ENCODE measurements at regions not wholly inside any gene's neighbourhood (a gene's known extent, or its start where the extent isn't known, plus 50 kb on each side); places are given as distances from the start of the nearest gene placed in this dataset.

- DNase-seq: no peak
These were observed 119.9 kb downstream of the ETAA1 start for GRCh38 chr2:67516899-67517530.

DNA sequence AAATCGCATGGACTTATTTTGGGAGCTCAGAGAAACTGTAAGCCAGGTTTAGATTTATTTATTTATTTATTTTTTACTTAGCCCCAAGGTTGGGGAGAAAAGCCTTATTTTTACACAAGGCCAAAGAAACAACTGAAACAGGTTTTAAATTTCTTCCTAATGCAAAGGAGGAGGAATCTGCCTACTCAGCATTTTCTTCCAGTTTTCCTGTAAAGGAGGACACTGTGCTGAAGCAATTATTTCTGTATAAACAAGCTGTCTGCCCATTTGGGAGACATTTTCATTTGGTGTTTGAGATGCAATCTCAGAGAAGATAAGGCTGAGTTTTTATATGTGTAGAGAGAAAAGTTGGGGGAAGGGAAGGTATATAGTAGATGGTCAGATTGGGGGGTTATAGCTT, 125.0 kb downstream of the ETAA1 start:
- no peak for DNase-seq

- no peak for DNase-seq
These were observed 127.1 kb downstream of the ETAA1 start for GRCh38 chr2:67524213-67524612.

DNA sequence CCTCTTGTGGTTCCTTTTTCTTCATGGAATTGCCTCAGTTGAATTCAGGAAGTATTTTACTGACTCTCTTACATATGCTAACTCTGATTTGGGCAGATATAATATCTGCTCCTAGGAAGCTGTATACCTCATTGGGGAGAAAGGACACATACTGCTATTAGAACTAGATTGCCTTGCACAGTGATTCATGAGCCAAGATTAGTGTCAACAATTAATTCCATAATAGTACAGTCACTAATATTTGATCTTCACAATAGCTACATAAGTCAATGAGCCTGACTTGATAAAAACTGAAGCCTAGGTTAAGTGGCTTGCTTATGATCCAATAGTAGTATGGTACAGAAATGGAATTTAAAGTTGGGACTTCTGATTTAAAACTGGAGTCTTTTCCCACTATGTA, 127.6 kb downstream of the ETAA1 start:
- DNase-seq: no peak

DNA sequence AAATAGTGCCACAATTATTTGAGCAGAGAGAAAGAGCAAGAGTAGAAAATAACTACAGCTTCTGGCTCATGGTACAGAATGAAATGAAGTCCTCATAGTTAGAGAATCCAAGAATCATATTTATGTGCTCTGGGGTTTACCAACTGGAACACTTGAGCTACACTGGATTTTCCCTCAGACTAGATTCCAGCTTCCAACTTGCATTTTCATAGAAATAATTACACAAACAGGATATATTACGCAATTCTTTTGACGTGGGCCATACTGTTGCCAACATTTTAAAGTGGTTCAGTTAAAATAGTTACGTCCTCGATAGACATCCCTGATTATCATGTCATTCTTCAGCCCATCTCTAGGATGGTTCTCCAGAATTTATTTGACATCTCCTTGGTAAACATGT, 129.2 kb downstream of the ETAA1 start:
- peak; percentile 43 for DNase-seq

DNA sequence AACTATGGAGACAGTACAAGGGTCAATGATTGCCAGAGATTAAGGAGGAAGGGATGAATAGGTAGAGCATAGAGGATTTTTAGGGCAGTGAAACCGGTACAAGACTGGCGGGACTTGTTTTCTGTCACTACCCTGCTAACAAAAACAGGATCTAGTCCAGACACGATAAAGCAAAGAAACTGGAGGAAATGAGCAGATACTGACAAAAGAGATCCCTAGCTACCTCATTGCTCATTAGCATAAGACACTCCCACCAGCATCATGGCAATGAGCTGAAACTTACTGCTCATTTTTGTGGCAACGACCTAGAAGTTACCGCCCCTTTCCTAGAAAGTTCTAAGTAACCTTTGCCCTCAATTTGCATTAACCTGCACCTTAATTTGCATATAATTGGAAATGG, 131.2 kb downstream of the ETAA1 start:
- no peak for DNase-seq

GRCh38 chr2:67532387-67532786, 135.3 kb downstream of the ETAA1 start:
- DNase-seq: no peak

DNA sequence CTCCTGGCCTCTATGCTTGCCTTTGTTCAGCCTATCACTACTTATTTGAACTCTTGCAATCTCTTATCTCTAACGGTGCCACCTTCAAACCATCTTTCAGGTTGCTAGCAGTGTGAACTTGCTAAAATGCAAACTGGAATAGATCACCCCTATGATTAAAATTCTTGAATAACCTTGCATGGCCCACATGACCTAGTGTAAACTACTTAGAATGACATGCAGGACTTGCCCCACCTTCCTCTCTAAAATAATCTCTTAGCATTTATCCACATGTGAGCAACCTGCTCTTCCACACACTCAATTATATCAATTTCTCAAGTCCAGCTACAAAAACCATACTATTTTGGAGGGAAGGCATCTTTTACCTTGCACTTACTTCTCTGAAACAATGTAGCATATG, 137.6 kb downstream of the ETAA1 start:
- DNase-seq: no peak

GRCh38 chr2:67540962-67541361, 143.8 kb downstream of the ETAA1 start:
- DNase-seq: no peak

DNA sequence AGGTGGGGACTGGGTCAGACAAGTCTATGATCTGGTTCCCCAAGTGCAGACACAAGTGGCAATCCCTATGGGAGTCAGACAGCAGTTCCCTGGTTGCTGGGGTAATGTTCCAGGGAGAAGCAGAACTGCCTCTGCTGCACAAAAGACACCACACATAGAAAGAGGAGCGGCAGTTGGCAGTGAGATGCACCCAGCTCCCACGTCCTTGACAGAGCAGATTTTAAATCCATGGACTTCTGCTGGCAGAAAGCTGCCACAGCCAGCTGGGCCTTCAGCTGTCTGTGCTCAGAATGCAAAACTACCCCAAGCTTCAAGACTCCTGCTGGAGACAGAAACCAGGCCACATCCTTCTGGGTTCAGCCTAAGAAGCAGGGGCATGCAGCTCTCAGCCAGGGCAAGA, 147.2 kb downstream of the ETAA1 start:
- DNase-seq: no peak

DNA sequence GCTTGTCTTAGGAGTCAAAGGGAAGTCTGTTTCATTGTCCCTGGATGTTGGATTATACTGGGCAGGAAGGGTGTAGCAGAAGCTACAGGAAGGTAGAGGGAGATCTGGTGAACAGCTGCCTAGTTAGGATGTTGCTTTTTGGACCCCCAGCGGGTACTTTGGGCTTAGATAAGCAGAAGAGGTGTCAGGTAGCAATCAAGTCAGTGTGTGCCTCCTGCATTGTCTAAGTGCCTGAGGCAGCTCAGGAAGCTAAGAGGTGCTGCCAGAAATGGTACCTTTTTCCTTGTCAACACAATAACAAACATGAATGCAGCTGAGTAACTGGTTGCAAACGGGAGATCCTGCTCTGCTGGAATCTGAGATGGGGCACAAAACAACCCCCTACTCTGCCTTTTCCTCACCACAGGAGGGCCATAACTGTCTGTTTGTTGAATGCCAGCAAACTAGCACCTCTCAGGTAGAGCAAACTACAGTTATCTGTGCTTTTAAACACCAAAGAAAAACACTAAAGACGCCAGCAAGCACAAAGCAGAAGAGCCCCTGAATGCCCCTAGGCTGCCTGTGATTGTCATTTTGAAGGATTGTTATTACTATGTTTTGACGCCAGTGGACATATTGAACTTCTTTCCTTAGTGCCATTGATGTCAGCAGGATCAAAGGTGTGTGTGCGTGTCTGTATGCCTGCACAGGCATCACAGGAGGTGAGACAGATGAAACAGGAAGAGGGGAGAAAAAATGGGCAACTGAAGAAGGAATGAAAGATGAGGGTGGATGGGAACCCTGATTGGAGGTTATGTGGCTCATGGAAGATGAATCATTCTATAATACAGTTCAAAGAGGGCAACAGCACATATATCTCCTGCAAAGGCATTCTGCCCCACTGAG, 151.4 kb downstream of the ETAA1 start:
- DNase-seq: no peak

DNA sequence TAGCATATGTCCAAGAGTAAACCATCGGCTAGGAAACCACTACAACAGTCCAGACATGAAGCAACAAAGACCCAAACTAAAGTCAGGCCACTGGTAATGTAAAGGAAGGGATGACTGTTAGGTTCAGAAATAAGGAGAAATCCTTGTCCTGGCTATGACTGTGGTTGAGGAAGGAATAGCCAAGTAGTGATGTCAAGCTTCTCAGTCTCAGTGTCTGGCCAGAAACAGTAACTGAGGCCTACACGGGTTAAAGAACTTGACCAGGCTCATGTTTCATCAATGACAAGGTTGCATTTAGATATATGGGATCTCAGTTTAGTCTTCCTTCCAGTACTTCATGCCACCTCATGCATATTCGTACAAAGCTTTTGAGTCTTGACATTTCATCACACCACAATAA, 162.0 kb downstream of the ETAA1 start:
- DNase-seq: no peak

DNA sequence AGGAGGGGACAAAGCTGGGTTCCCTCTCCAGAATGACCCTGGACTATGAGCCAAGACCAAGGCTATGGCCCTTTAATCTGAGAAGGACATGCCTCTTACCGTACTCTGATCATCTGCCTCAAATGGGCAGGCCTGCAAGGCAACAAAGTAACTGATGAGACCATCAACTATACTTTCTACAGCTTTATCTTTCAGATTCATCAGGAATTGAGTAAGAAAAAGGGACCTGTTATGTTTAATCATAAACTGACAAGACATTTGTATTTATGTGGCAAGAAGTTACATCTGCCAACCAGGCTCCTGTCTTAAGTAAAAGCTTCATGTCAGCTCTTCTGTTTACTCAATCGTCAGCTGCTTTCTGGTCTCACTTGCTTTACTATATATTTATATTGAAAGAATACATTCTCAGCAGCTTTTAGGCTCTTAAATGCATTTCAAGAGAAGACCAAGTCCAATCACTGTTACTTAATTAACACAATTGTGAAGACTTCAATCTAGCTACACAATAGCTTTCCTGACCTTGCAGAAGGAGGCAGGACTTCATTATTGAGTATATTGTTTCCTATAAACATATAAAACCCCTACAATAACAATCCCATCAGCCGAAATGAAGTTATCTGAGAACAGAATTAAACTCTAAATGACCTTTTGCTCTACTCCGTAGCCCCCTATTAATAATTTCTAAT, 163.8 kb downstream of the ETAA1 start:
- no peak for DNase-seq

DNA sequence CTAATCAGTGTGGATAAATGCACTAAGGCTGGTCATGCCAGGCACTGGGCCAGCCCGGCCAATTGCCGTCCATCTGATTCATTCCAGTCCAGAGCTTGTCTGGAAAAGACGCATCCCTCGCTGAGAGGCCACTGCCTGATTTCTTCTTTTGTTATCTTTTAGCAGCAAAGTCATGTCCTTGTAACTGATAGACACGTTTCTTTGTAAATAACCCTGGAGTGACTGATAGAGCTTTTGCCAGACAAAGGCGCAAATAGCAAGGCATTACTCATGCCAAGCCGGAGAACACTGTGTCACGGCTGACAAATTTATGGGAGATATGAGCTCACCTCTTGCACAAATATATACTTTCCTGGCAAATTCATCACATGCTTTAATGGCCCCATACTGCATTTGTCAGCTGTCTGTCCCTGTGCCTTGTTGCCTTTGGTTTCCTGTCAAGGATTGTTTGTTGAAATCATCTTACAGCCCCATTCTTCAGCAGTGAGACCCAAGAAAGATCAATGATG, 164.4 kb downstream of the ETAA1 start:
- DNase-seq: no peak

DNA sequence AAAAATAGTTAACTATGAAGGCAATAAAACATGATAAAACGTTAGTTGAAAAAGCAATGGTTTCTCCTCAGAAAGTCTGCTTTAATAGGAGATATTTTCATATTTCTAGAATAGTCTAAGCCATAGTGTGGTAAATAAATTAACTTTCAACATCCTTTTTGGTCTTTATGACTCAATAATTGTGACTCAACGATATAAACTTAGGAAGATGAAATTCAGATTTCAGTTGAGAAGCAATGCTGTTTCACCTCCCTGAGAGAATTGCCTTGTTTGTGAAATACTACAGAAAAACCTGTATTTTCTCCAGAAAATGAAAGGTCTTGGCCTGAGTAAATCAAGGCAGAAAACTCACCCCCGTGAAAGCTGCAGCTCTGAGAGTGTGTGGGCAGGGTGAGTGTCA, 166.9 kb downstream of the ETAA1 start:
- DNase-seq: no peak

DNA sequence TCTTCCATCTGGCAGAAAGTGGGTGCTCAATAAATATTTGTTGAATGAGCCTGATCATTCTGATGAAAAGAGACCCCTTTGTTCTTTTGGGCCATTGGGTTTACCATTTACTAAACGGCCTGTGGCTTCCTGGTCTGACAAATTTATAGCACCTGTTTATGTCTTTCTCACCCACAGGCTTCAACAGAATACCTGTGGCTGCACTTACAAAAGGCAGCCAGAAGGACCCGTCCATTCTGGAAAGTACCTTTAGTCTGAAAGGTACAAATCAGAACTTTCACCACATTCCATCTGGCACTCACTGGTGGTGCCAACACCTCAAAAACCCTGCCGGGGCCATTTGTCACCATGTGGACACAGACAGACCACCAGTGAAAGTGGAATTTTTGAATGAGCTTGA, 167.5 kb downstream of the ETAA1 start:
- DNase-seq: no peak

DNA sequence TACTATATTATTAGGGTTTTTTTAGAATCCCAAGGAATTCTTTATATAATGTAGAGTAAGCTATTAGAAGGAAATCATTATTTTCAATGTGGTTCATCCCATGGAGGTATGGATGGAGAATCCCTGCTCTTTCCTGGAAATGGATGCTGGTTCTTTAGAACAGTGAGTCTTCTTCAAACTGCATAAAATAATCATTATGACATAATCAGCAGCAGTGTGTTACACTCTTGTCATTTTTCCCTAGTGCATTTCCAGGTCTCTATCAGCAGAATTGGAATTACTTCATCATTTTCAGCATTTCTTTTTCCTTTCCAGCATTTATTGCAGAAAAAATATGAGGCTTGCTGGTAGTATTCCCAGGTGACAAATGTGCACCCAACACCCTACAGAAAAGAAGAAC, 168.1 kb downstream of the ETAA1 start:
- DNase-seq: no peak

- no peak for DNase-seq
These were observed 168.6 kb downstream of the ETAA1 start for GRCh38 chr2:67565761-67566160.

GRCh38 chr2:67566285-67566684, 169.2 kb downstream of the ETAA1 start:
- DNase-seq: no peak

- no peak for DNase-seq
These were observed 170.0 kb downstream of the ETAA1 start for GRCh38 chr2:67566958-67567635.

DNA sequence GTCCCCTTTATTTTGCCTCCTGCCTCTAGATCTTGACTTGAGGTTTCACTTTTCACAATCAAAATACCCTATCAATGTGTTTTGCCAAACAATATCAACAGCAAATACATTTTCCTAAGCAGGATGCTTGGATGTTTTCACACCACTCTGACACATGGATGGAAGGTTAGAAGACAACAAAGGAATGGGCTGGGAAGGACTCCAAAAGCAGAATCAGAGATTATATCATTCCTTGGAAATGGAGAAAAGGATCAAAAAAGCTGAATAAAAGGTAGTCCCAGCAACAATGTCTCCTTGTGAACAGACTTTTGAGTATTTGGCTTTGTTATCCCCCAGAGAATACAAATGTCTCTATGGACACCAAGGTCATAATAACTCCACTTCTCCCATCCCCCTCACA, 170.8 kb downstream of the ETAA1 start:
- no peak for DNase-seq

DNA sequence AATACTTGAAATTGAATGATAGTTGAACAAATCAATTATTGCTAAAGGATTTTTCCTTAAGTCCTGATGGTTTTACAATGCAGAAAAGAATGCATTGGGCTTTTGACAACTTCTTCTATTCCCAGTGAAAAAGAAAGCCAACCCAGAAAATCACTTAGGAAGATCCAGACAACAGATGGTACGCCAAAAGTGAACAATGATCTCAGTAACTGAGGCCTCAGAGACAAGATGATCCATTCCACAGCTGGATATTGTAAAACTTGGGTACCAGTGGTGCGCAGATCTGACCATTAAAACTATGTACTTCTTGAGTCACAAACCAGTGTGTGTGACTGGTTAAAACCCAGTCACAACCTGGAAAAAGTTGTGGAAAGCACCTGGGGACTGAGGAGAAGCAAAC, 173.5 kb downstream of the ETAA1 start:
- DNase-seq: no peak

Data from hindlimb muscle (tissue), 1 donor.